ENCODE measurements at regions not wholly inside any gene's neighbourhood (a gene's known extent, or its start where the extent isn't known, plus 50 kb on each side); places are given as distances from the start of the nearest gene placed in this dataset.

DNA sequence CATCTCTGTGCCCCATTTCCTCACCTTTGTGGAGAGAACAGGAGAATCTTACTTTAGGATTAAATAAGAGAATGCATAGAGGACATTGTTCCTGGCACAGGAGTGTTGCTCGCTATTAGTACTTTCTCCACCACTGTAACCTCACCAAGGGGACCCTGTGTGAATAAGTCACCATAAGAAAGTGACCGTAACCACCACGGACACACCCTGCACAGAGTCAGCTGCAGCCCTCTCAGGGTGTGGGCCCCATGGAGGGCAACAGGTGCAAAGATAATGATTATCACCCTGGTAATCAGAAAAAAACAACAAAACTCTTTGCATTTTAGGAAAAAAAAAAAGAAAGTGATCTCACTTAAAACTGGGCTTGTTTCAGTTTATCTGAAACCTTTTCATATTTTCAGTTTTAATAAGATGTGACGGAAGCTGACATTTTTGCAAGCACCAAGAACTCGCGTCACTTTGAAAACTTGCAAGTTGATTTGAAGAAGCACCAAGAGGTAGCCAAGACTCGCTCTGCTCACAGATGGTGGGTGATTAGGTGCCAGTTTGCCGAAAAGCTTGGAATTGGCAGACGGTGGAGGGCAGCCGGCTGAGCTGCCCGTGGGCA, 87.0 kb upstream of the VRK1 start:
- Mint-ChIP-seq H3K4me1 (peaks cover 6 to 14% of the 10 kb centered on the region in 2 experiments; a peak in 3 of 4 replicates), H3K27ac (no peak overlapping the region), H3K27me3 (ENCODE audit: low read depth) (peaks cover 10% of the 10 kb centered on the region), H3K4me3 (no peak overlapping the region), H3K9me3 (no peaks in the 10 kb centered on the region), H3K36me3 (ENCODE audit: insufficient read depth in 1 of 3, low read depth in 3 of 3) (no peaks in the 10 kb centered on the region)
- H3K9me3 ChIP-seq (ENCODE audit: control insufficient read depth, low read depth, low read length): no peaks in the 10 kb centered on the region
- no peaks in the 10 kb centered on the region for H3K23me2 ChIP-seq (ENCODE audit: insufficient read length, low read depth, low read length, poor library complexity, severe bottlenecking)
- no peak overlapping the region for H2AK5ac ChIP-seq (ENCODE audit: insufficient read length, low read length)
- H2BK12ac ChIP-seq (ENCODE audit: insufficient read length, low read depth, low read length): no peak overlapping the region
- no peak overlapping the region for H3K23ac ChIP-seq (ENCODE audit: insufficient read length, low read depth, low read length)
- TF ChIP-seq, protein P1, sequence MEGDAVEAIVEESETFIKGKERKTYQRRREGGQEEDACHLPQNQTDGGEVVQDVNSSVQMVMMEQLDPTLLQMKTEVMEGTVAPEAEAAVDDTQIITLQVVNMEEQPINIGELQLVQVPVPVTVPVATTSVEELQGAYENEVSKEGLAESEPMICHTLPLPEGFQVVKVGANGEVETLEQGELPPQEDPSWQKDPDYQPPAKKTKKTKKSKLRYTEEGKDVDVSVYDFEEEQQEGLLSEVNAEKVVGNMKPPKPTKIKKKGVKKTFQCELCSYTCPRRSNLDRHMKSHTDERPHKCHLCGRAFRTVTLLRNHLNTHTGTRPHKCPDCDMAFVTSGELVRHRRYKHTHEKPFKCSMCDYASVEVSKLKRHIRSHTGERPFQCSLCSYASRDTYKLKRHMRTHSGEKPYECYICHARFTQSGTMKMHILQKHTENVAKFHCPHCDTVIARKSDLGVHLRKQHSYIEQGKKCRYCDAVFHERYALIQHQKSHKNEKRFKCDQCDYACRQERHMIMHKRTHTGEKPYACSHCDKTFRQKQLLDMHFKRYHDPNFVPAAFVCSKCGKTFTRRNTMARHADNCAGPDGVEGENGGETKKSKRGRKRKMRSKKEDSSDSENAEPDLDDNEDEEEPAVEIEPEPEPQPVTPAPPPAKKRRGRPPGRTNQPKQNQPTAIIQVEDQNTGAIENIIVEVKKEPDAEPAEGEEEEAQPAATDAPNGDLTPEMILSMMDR (conservative IDR thresholded peaks at IDR 0.05): no peak
- no peak for DNase-seq
- H4K91ac ChIP-seq (ENCODE audit: insufficient read length, low read depth, low read length): no peak overlapping the region
- no peaks in the 10 kb centered on the region for H4K20me1 ChIP-seq (ENCODE audit: control insufficient read depth, insufficient read depth, insufficient read length)
- no peaks in the 10 kb centered on the region for H3K79me2 ChIP-seq (ENCODE audit: insufficient read depth, low read length)
- no peak overlapping the region for H3K14ac ChIP-seq (ENCODE audit: insufficient read depth, low read length)
- H3T11ph ChIP-seq (ENCODE audit: low read length): no peak overlapping the region
- no peak overlapping the region for H4K5ac ChIP-seq (ENCODE audit: insufficient read length, low read depth, low read length)
- no peak overlapping the region for H2BK5ac ChIP-seq (ENCODE audit: insufficient read length, low read length)
- H2BK15ac ChIP-seq (ENCODE audit: low read depth, low read length): no peak overlapping the region
- H3K4ac ChIP-seq (ENCODE audit: low read depth, low read length): no peak overlapping the region
- H2BK20ac ChIP-seq (ENCODE audit: low read depth, low read length, poor library complexity, severe bottlenecking): no peak overlapping the region
- no peak overlapping the region for H3K56ac ChIP-seq (ENCODE audit: insufficient read length, low read depth, low read length)
- no peak overlapping the region for H3K27ac ChIP-seq (ENCODE audit: insufficient read length, low read depth, low read length)
- H2BK120ac ChIP-seq (ENCODE audit: low read depth, low read length, poor library complexity, severe bottlenecking): no peak overlapping the region
- no peaks in the 10 kb centered on the region; the same call in 1 of the 2 replicates for H3K4me1 ChIP-seq (ENCODE audit: insufficient read depth, low read length)
- no peak overlapping the region for H3K9ac ChIP-seq (ENCODE audit: extremely low read depth, insufficient read length, low read length)
- no peak overlapping the region for H3K18ac ChIP-seq (ENCODE audit: insufficient read length, low read depth, low read length)
- no peak overlapping the region for H4K8ac ChIP-seq (replicated peaks; ENCODE audit: insufficient read length, low read depth, low read length)
- H3K27me3 ChIP-seq (ENCODE audit: insufficient read depth, low read length): no peaks in the 10 kb centered on the region
- H2AFZ ChIP-seq (ENCODE audit: low read length): no peak overlapping the region
- whole genome bisulfite sequencing (ENCODE audit: extremely low coverage, insufficient read length, low lambda C conversion rate): no CpG with 5 or more reads among the region's 11 CpGs
- no peaks in the 10 kb centered on the region for H3K79me1 ChIP-seq (ENCODE audit: insufficient read depth, low read depth, low read length, poor library complexity, severe bottlenecking)
- H3K4me2 ChIP-seq (ENCODE audit: insufficient read depth, insufficient read length, low read length): no peak overlapping the region

Measured in H9 (cell line).